Epithelial cell of esophagus (primary cell): ENCODE measurements at regions not wholly inside any gene's neighbourhood (a gene's known extent, or its start where the extent isn't known, plus 50 kb on each side); places are given as distances from the start of the nearest gene placed in this dataset.

Source experiments
- DNase-seq: peaks from one replicate; pipeline ENCODE4 v3.0.0; 2010; ENCODE audit warnings: low read depth
- H3K4me3 ChIP-seq: 2 replicates; pipeline ENCODE4 v1.5.1; 2011; ENCODE audit warnings: mild to moderate bottlenecking, low read length, control low read depth
- TF ChIP-seq, protein P1 (sequence below): IDR thresholded peaks from 2 replicates; pipeline ENCODE4 v1.5.1; 2011; ENCODE audit warnings: low read depth, mild to moderate bottlenecking, low read length, control low read depth, inconsistent platforms; ENCODE audit not compliant: insufficient read depth; ENCODE audit errors: missing control alignments

GRCh38 chr18:45449418-45450227 lies 165.7 kb upstream of the SLC14A2 start:
- no peak overlapping the region for H3K4me3 ChIP-seq
- TF ChIP-seq, protein P1, sequence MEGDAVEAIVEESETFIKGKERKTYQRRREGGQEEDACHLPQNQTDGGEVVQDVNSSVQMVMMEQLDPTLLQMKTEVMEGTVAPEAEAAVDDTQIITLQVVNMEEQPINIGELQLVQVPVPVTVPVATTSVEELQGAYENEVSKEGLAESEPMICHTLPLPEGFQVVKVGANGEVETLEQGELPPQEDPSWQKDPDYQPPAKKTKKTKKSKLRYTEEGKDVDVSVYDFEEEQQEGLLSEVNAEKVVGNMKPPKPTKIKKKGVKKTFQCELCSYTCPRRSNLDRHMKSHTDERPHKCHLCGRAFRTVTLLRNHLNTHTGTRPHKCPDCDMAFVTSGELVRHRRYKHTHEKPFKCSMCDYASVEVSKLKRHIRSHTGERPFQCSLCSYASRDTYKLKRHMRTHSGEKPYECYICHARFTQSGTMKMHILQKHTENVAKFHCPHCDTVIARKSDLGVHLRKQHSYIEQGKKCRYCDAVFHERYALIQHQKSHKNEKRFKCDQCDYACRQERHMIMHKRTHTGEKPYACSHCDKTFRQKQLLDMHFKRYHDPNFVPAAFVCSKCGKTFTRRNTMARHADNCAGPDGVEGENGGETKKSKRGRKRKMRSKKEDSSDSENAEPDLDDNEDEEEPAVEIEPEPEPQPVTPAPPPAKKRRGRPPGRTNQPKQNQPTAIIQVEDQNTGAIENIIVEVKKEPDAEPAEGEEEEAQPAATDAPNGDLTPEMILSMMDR: no peak
- no peak for DNase-seq

DNA sequence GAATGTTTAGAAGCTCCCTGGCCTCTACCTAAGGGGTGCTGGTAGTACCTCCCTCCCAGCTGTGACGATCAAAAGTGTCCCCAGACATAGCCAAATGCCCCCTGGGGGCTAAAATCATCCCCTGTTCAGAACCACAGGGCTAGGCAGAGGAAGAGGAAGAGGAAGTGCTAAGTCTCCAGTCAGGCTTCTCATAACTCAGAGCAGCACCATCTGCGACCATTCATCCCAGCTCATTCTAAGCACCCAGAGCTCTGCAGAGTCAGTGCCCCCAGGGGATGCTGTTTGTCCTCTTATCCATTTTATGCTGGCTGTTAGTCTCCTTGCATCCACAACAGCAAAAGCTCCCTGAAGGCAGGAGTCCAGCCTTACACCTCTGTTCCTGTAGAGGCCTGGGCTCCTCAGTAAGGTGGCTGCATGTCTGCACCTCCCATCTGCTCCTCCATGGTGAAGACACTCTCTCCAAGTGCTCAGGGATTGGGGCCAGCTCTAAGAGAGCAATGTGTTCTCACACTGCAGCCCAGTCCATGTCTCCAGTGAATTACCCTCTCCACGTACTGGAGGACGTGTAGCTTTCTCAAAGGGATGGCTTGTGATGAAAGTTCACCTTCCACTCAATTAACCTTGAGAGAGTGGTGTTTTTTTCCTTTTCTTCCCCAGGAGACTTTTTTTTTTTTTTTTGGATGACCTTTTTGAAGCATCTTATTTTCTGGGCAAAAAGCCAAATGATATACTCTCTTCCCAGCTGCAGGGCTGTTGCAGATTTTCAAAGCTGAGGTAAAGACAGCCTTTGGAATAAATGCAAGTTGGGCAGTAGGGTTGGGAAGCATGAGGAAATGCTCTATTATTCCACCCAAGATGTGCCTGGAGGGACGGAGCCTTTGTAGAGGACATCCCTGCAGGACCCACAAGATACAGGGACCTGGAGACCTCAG lies 158.9 kb upstream of the SLC14A2 start:
- H3K4me3 ChIP-seq: no peak overlapping the region
- TF ChIP-seq, protein P1: no peak
- no peak for DNase-seq

DNA sequence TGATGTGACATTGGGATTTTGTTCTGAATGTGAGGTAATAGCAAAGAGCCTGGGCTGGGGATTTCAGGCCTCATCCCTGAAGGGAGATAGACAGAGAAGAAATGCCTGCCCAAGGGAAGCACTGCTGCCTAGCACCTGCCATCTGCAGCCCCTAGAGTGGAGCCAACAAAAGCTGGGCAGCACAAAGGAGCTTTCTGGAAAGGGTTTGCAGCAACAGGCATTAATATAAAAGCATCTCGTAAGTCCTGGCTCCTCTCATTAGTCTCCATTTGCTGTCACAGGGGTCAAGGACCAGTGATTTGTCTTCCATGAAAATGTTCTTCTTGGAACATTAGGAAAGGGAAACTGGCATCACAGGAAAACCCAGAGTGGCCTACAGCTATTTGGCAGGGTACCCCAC lies 157.2 kb upstream of the SLC14A2 start:
- TF ChIP-seq, protein P1: no peak
- DNase-seq: no peak

GRCh38 chr18:45462179-45462578 lies 153.1 kb upstream of the SLC14A2 start:
- TF ChIP-seq, protein P1: no peak
- no peak overlapping the region for H3K4me3 ChIP-seq
- no peak for DNase-seq

More for the DNA sequence above, 157.2 kb upstream of the SLC14A2 start:
- H3K4me3 ChIP-seq: no peak overlapping the region

GRCh38 chr18:45463451-45463850 lies 151.8 kb upstream of the SLC14A2 start:
- no peak for DNase-seq
- TF ChIP-seq, protein P1: no peak
- H3K4me3 ChIP-seq: no peak overlapping the region

DNA sequence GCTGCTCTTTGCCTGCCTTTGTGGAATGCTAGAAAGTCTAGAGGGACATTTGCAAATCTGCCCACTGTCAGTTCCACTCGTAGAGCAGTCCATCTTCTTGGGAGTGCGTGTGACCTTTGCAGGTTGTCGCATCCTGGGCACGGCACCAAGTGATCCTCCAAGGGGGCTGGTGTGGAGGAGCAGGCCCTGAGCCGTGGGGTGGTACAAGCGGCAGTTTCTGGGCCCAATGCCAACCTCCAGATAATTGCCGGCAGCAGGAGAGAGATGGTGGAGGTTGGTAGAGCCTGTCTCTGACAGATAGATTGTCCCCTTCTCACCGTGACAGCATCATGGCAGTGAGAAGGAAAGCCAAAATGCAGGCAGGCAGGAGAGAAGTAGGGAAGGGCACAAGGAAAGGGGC lies 150.7 kb upstream of the SLC14A2 start:
- H3K4me3 ChIP-seq: no peak overlapping the region
- TF ChIP-seq, protein P1: no peak
- DNase-seq: no peak

GRCh38 chr18:45467293-45467692 lies 148.0 kb upstream of the SLC14A2 start:
- TF ChIP-seq, protein P1: no peak
- DNase-seq: no peak
- H3K4me3 ChIP-seq: no peak overlapping the region
